HFFc6 (cell line): ENCODE measurements at regions not wholly inside any gene's neighbourhood (a gene's known extent, or its start where the extent isn't known, plus 50 kb on each side); places are given as distances from the start of the nearest gene placed in this dataset.

Experiments
- DNase-seq: peaks from one replicate; pipeline ENCODE4 v3.0.0-alpha.2; 2018
- H3K27ac Mint-ChIP-seq: 2 replicates; pipeline ENCODE4 v1.8.0; 2020; ENCODE audit warnings: mild to moderate bottlenecking, mixed read lengths
- H3K27me3 Mint-ChIP-seq: 2 replicates; pipeline ENCODE4 v1.8.0; 2021; ENCODE audit warnings: mild to moderate bottlenecking, moderate library complexity, mixed read lengths; ENCODE audit not compliant: insufficient read depth
- H3K36me3 Mint-ChIP-seq: 2 replicates; pipeline ENCODE4 v1.8.0; 2021; ENCODE audit warnings: low read depth, mixed read lengths
- H3K4me1 Mint-ChIP-seq: 2 replicates; pipeline ENCODE4 v1.8.0; 2020; ENCODE audit warnings: low read depth, mixed read lengths
- H3K4me3 Mint-ChIP-seq: 2 replicates; pipeline ENCODE4 v1.8.0; 2020; ENCODE audit warnings: mild to moderate bottlenecking, moderate library complexity, mixed read lengths
- H3K9me3 Mint-ChIP-seq: 2 replicates; pipeline ENCODE4 v1.8.0; 2020; ENCODE audit warnings: mild to moderate bottlenecking, mixed read lengths
- TF ChIP-seq, protein P1 (sequence below): fragments of 200-600 bp; sonication (generic); IDR thresholded peaks from 2 replicates; pipeline ENCODE4 v1.5.0; 2021; ENCODE audit warnings: antibody characterized with exemption, mild to moderate bottlenecking

DNA sequence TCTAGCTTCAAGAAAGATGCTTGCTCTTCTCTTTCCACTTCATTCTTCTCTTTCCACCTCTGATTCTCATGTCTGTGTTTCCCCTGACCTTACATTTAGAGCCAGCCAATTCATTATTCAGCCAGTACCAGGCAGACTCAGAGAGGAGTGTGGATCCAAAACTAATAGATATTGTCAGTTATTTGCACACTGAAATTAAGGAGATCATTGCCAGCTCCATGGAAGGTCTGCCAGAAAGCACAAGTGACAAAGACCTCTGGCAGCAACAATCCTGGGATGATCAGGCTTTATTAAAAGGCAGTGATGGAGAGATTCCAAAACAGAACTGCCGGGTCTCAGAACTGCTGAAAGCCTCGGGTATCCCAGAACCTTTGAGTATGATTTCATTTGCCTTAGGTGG is 749.4 kb downstream of the XPNPEP1 start:
- DNase-seq, result no peak
- Mint-ChIP-seq H3K27ac (no peak overlapping the region), H3K27me3 (no peaks in the 10 kb centered on the region; the same call in 1 of the 2 replicates), H3K4me1 (peaks cover 20% of the 10 kb centered on the region), H3K4me3 (no peak overlapping the region), H3K9me3 (no peaks in the 10 kb centered on the region), H3K36me3 (peaks cover 9% of the 10 kb centered on the region; the same call in 1 of the 2 replicates)
- TF ChIP-seq, protein P1, sequence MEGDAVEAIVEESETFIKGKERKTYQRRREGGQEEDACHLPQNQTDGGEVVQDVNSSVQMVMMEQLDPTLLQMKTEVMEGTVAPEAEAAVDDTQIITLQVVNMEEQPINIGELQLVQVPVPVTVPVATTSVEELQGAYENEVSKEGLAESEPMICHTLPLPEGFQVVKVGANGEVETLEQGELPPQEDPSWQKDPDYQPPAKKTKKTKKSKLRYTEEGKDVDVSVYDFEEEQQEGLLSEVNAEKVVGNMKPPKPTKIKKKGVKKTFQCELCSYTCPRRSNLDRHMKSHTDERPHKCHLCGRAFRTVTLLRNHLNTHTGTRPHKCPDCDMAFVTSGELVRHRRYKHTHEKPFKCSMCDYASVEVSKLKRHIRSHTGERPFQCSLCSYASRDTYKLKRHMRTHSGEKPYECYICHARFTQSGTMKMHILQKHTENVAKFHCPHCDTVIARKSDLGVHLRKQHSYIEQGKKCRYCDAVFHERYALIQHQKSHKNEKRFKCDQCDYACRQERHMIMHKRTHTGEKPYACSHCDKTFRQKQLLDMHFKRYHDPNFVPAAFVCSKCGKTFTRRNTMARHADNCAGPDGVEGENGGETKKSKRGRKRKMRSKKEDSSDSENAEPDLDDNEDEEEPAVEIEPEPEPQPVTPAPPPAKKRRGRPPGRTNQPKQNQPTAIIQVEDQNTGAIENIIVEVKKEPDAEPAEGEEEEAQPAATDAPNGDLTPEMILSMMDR, result no peak

DNA sequence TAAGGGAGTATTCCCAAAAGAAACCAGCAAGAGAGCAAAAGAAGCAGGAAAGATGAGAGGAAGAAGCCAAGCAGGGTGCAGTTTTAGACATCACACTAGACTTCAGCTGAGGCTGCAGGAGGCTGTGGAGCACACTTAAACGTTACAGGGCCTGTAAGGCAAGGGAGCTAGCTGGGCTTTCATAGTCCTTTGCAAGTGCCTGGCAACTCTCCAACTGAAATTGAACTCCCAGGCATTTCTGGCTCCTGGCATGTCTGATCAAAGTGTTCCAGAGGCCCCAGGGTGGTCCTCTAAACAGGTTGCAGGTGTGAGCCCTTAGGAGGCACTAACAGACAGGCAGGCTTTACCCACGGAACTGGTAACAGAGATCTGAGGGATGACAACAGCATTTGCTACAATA is 750.2 kb downstream of the XPNPEP1 start:
- DNase-seq, result no peak
- TF ChIP-seq, protein P1, result no peak

DNA sequence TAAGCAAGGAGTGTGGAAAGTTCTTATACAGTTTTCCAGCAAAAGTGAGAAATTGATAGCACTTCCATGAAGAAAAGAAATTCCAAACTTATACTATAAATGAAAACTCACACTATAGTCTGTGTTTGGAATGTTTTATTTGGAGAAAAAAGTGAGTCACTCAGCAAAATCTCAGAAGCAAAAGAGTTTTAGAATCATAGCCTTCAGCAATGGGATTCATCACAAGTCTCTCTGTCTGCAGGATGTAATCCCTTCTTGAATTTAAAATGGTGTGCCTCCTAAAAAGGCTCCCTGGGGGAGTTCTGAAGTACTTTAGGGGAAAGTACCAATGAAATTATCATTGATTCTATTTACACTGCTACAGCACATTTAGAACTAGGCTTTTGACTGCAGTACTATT is 756.4 kb downstream of the XPNPEP1 start:
- Mint-ChIP-seq H3K36me3 (0 out of 2 replicates have a peak, but pooled peaks cover 6% of the 10 kb centered on the region), H3K9me3 (no peaks in the 10 kb centered on the region), H3K4me1 (peaks cover 29% of the 10 kb centered on the region), H3K4me3 (no peak overlapping the region), H3K27ac (no peak overlapping the region), H3K27me3 (no peaks in the 10 kb centered on the region)
- DNase-seq, result peak; percentile 33
- TF ChIP-seq, protein P1, result no peak

More for the DNA sequence above, 750.2 kb downstream of the XPNPEP1 start:
- Mint-ChIP-seq H3K4me1 (peaks cover 20% of the 10 kb centered on the region), H3K9me3 (no peaks in the 10 kb centered on the region), H3K36me3 (peaks cover 9% of the 10 kb centered on the region; the same call in 1 of the 2 replicates), H3K27ac (no peak overlapping the region), H3K4me3 (no peak overlapping the region), H3K27me3 (no peaks in the 10 kb centered on the region; the same call in 1 of the 2 replicates)

DNA sequence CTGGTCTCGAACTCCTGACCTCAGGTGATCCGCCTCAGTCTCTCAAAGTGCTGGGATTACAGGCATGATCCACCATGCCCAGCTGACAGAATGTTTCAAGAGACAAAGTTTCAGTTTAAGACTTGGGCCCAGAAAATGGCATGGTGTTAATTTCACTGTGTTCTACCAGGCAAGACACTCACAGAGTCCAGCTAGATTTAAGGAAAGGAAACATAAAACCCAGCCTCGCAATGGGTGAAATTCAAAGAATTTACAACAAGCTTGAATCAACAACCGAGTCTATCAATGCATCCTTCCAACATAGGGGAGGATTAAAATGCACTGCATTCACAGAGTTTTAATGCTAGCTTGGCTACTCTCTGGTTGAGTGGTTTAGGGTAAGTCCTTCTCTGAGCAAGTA is 764.0 kb downstream of the XPNPEP1 start:
- H3K4me1 Mint-ChIP-seq, result no peaks in the 10 kb centered on the region
- TF ChIP-seq, protein P1, result no peak
- no peak for DNase-seq
- H3K27me3 Mint-ChIP-seq, result no peaks in the 10 kb centered on the region
- H3K27ac Mint-ChIP-seq, result no peak overlapping the region
- H3K4me3 Mint-ChIP-seq, result no peak overlapping the region
- H3K36me3 Mint-ChIP-seq, result 0 out of 2 replicates have a peak, but pooled peaks cover 6% of the 10 kb centered on the region
- H3K9me3 Mint-ChIP-seq, result no peaks in the 10 kb centered on the region

DNA sequence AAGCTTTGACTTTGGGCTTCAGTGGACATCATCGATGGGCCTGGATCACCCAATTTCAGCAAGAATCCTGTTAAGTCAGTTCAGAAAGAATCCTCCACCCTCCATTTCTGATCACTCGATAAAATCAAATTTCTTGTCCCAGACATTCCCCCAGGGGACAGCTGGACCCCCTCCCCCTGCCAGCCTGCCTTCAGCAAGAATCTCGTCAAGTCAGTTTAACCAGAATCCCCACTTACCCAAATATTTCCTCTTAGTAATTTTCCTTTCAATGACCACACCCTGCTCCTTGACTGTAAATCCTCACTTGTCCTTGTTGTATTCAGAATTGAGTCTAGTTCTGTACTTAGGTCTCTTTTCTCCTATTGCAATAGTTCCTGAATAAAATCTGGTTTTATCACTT is 766.9 kb downstream of the XPNPEP1 start:
- TF ChIP-seq, protein P1, result no peak
- H3K4me1 Mint-ChIP-seq, result no peaks in the 10 kb centered on the region
- H3K27me3 Mint-ChIP-seq, result no peaks in the 10 kb centered on the region; the same call in 1 of the 2 replicates
- no peaks in the 10 kb centered on the region for H3K36me3 Mint-ChIP-seq
- H3K4me3 Mint-ChIP-seq, result no peak overlapping the region
- no peak overlapping the region for H3K27ac Mint-ChIP-seq
- no peak for DNase-seq
- peaks cover 5% of the 10 kb centered on the region; the same call in 1 of the 2 replicates for H3K9me3 Mint-ChIP-seq
